ENCODE measurements at regions not wholly inside any gene's neighbourhood (a gene's known extent, or its start where the extent isn't known, plus 50 kb on each side); places are given as distances from the start of the nearest gene placed in this dataset.

DNA sequence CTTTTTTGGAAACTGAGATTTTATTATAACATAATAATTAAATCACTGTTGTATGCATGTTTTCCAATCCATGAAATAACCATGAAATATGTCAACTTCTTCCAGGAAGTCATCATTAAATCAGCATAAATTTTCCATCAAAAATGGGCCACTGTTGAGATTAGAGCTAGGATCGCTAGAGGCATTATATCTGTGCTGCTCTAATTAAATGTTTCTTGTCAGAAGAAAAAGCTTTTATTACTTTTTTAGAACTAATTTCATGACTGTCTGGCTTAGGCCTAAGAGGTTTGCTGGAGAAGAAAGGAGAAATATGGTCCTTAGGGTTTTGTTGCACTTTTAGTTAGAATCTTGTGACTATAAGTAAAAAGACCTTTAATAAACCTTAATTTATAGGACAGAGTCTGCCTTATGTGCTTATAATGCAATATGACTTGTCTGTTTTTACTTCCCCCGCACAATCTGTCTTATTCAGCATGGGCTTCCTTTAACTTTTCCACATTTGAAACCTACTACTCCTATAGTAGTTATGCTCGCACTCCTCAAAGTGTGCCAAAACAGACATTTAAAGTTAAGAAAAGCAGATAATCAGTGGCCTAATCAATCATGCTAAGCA is 363.4 kb upstream of the GCFC2 start:
- DNase-seq (ENCODE audit: low read depth): no peak
- H3K4me3 ChIP-seq (ENCODE audit: low read depth, low read length): no peak overlapping the region
- TF ChIP-seq, protein P1, sequence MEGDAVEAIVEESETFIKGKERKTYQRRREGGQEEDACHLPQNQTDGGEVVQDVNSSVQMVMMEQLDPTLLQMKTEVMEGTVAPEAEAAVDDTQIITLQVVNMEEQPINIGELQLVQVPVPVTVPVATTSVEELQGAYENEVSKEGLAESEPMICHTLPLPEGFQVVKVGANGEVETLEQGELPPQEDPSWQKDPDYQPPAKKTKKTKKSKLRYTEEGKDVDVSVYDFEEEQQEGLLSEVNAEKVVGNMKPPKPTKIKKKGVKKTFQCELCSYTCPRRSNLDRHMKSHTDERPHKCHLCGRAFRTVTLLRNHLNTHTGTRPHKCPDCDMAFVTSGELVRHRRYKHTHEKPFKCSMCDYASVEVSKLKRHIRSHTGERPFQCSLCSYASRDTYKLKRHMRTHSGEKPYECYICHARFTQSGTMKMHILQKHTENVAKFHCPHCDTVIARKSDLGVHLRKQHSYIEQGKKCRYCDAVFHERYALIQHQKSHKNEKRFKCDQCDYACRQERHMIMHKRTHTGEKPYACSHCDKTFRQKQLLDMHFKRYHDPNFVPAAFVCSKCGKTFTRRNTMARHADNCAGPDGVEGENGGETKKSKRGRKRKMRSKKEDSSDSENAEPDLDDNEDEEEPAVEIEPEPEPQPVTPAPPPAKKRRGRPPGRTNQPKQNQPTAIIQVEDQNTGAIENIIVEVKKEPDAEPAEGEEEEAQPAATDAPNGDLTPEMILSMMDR (conservative IDR thresholded peaks at IDR 0.05; ENCODE audit: low read depth, low read length): no peak

DNA sequence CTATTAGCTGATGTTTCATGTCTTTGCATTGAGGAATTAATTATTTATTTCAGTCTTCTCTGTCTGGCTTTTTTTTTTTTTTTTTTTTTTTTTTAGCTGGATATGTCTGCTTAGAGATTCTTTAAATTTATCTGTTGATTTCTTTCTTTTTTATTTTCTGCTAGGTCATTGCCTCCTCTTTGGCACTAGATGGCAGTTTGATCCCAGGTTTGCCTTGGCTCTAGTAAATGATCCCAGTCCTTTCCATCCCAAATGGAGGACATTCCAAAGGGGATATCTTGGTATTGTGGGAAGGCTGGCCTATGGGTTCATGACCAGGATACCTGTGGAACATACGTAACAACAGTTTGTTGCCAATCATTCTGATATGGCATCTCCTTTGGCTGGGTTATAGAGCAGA is 339.5 kb upstream of the GCFC2 start:
- TF ChIP-seq, protein P1 (conservative IDR thresholded peaks at IDR 0.05; ENCODE audit: low read depth, low read length): no peak
- no peak for DNase-seq (ENCODE audit: low read depth)
- no peak overlapping the region for H3K4me3 ChIP-seq (ENCODE audit: low read depth, low read length)

DNA sequence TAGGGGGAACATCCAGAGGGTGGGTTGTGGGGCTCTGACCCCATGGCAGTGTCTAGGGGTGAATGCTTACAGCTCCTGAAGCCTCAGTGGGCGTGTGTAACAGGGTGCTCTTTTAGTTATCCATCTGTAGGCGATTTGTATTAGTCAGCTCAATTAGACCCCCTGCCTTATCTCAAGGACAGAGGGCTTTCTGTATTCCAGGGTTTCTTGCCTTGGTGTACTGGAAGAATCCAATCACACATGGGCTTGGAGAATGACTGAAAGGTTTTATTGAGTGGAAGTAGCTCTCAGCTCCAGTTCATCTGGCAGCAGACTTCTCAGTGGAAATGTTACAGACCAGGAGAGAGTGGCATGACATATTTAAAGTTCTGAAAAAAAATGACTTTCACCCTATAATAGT is 334.0 kb upstream of the GCFC2 start:
- TF ChIP-seq, protein P1 (conservative IDR thresholded peaks at IDR 0.05; ENCODE audit: low read depth, low read length): no peak
- DNase-seq (ENCODE audit: low read depth): no peak

DNA sequence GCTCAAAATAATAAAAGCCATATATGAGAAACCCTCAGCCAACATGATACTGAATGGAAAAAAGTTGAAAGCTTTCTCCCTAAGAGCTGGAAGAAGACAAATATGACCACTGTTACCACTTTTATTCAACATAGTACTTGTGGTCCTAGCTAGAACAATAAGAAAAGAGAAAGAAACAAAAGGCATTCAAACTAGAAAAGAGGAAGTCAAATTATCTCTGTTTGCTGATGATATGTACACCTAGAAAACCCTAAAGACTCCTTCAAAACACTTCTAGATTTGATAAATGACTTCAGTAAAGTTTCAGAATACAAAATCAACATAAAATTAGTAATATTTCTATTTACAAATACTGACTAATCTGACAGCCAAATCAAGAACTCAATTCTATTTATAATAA is 328.8 kb upstream of the GCFC2 start:
- H3K4me3 ChIP-seq (ENCODE audit: low read depth, low read length): no peak overlapping the region
- TF ChIP-seq, protein P1 (conservative IDR thresholded peaks at IDR 0.05; ENCODE audit: low read depth, low read length): no peak
- no peak for DNase-seq (ENCODE audit: low read depth)

More for the DNA sequence above, 334.0 kb upstream of the GCFC2 start:
- H3K4me3 ChIP-seq (ENCODE audit: low read depth, low read length): no peak overlapping the region

DNA sequence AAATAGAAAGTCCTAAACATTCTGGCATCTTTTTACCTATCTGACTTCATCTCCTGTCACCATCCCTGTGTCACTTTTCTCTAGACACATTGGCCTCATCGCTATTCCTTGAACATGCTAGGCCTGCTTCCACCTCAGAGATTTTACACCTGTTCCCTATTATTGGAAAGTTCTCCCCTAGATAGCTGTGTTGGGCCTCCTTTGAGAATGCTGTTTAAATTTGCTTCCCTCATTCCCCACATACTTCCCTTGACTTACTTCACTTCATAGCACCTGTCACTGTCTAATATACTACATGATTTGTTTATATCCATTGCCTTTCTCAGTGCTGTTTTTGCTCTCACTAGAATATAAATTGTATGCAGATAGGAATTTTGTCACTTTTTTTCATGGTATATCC is 317.0 kb upstream of the GCFC2 start:
- H3K4me3 ChIP-seq (ENCODE audit: low read depth, low read length): no peak overlapping the region
- TF ChIP-seq, protein P1 (conservative IDR thresholded peaks at IDR 0.05; ENCODE audit: low read depth, low read length): no peak
- DNase-seq (ENCODE audit: low read depth): no peak

DNA sequence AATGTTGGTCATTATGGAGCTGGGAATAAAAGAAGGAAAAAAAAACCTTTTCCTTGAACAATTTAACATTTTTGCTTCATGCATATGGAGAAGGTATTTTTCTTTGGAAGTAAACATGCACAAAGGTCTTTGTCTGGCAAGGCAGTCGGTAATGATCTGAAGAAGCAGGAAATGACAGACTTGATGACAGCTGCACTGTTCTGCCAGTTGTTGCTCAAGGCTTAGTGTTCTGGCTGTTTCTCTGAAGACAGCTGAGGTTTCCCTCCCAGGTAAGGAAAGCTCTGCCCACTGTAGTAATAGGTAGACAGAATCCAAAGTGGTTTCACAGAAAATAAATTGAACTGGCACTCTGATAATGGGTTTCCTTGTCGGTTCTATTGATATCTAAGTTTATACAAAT is 308.4 kb upstream of the GCFC2 start:
- TF ChIP-seq, protein P1 (conservative IDR thresholded peaks at IDR 0.05; ENCODE audit: low read depth, low read length): no peak
- H3K4me3 ChIP-seq (ENCODE audit: low read depth, low read length): no peak overlapping the region
- no peak for DNase-seq (ENCODE audit: low read depth)

DNA sequence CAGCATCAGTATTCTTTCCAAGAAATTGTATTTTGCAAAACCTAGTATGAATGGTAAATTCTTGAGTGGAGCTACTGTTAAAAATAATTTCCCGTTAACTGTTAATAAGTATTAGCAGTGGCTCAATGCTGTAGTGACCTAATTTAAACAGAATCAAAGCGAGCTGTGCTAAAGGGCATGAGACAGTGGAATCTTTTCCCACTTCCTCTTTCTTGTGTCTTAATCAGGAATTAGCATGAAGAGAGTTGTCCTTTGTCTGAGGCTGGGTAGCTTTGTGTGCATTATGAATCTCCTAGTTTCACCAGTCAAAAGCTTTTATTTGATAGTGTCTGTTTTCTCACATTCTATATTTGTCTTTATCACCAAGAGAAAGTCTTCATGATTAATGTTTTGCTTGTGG is 298.8 kb upstream of the GCFC2 start:
- H3K4me3 ChIP-seq (ENCODE audit: low read depth, low read length): no peak overlapping the region
- no peak for DNase-seq (ENCODE audit: low read depth)
- TF ChIP-seq, protein P1 (conservative IDR thresholded peaks at IDR 0.05; ENCODE audit: low read depth, low read length): no peak
